Stimulated activated naive CD8-positive, alpha-beta T cell treated with anti-CD3 and anti-CD28 coated beads, Interleukin-15, Interleukin-2, amounts not matched to agents 100 ng/mL and 50 ng/mL, for 24 hours (primary cell): ENCODE measurements at regions not wholly inside any gene's neighbourhood (a gene's known extent, or its start where the extent isn't known, plus 50 kb on each side); places are given as distances from the start of the nearest gene placed in this dataset.

Source experiments
- H3K27ac Mint-ChIP-seq: one replicate; pipeline ENCODE4 v1.8.0; 2021; ENCODE audit warnings: mild to moderate bottlenecking, mixed read lengths
- H3K27me3 Mint-ChIP-seq: one replicate; pipeline ENCODE4 v1.8.0; 2021; ENCODE audit warnings: mixed read lengths
- H3K36me3 Mint-ChIP-seq: one replicate; pipeline ENCODE4 v1.8.0; 2021; ENCODE audit warnings: low read depth, mixed read lengths
- H3K4me1 Mint-ChIP-seq: one replicate; pipeline ENCODE4 v1.8.0; 2021; ENCODE audit warnings: low read depth, mixed read lengths
- H3K4me3 Mint-ChIP-seq: one replicate; pipeline ENCODE4 v1.8.0; 2021; ENCODE audit warnings: mild to moderate bottlenecking, mixed read lengths
- H3K9me3 Mint-ChIP-seq: one replicate; pipeline ENCODE4 v1.8.0; 2021; ENCODE audit warnings: mixed read lengths

GRCh38 chr3:127099982-127100381 is 92.9 kb upstream of the PRR23E start:
- Mint-ChIP-seq H3K9me3 (no peaks in the 10 kb centered on the region), H3K27me3 (peaks cover 3% of the 10 kb centered on the region), H3K4me1 (no peaks in the 10 kb centered on the region), H3K4me3 (no peak overlapping the region), H3K27ac (no peak overlapping the region), H3K36me3 (no peaks in the 10 kb centered on the region)

GRCh38 chr3:127100459-127101410 is 92.2 kb upstream of the PRR23E start:
- Mint-ChIP-seq H3K36me3 (no peaks in the 10 kb centered on the region), H3K27ac (no peak overlapping the region)

GRCh38 chr3:127101411-127102187 is 91.3 kb upstream of the PRR23E start:
- peaks cover 3% of the 10 kb centered on the region for H3K27me3 Mint-ChIP-seq

More at GRCh38 chr3:127100459-127101410, 92.2 kb upstream of the PRR23E start:
- Mint-ChIP-seq H3K4me3 (no peak overlapping the region), H3K27me3 (peaks cover 3% of the 10 kb centered on the region), H3K9me3 (no peaks in the 10 kb centered on the region), H3K4me1 (no peaks in the 10 kb centered on the region)

GRCh38 chr3:127102188-127102520 is 90.8 kb upstream of the PRR23E start:
- Mint-ChIP-seq H3K4me1 (no peaks in the 10 kb centered on the region), H3K27me3 (peaks cover 3% of the 10 kb centered on the region), H3K27ac (no peak overlapping the region), H3K36me3 (no peaks in the 10 kb centered on the region), H3K4me3 (no peak overlapping the region), H3K9me3 (no peaks in the 10 kb centered on the region)

More at GRCh38 chr3:127101411-127102187, 91.3 kb upstream of the PRR23E start:
- Mint-ChIP-seq H3K27ac (no peak overlapping the region), H3K9me3 (no peaks in the 10 kb centered on the region), H3K36me3 (no peaks in the 10 kb centered on the region), H3K4me3 (no peak overlapping the region), H3K4me1 (no peaks in the 10 kb centered on the region)

GRCh38 chr3:127102587-127102986 is 90.3 kb upstream of the PRR23E start:
- no peaks in the 10 kb centered on the region for H3K36me3 Mint-ChIP-seq
- no peak overlapping the region for H3K27ac Mint-ChIP-seq
- H3K4me1 Mint-ChIP-seq: no peaks in the 10 kb centered on the region
- H3K4me3 Mint-ChIP-seq: no peak overlapping the region
- H3K27me3 Mint-ChIP-seq: peaks cover 3% of the 10 kb centered on the region
- H3K9me3 Mint-ChIP-seq: no peaks in the 10 kb centered on the region

GRCh38 chr3:127103080-127103479 is 89.9 kb upstream of the PRR23E start:
- Mint-ChIP-seq H3K4me1 (no peaks in the 10 kb centered on the region), H3K27ac (no peak overlapping the region), H3K4me3 (no peak overlapping the region), H3K36me3 (no peaks in the 10 kb centered on the region), H3K27me3 (peaks cover 3% of the 10 kb centered on the region), H3K9me3 (no peaks in the 10 kb centered on the region)

GRCh38 chr3:127104586-127104985 is 88.3 kb upstream of the PRR23E start:
- no peak overlapping the region for H3K27ac Mint-ChIP-seq
- H3K4me1 Mint-ChIP-seq: no peaks in the 10 kb centered on the region
- no peak overlapping the region for H3K4me3 Mint-ChIP-seq

GRCh38 chr3:127105587-127105986 is 87.3 kb upstream of the PRR23E start:
- Mint-ChIP-seq H3K36me3 (no peaks in the 10 kb centered on the region), H3K4me3 (no peak overlapping the region), H3K27ac (no peak overlapping the region), H3K4me1 (no peaks in the 10 kb centered on the region), H3K27me3 (peaks cover 3% of the 10 kb centered on the region), H3K9me3 (no peaks in the 10 kb centered on the region)

More at GRCh38 chr3:127104586-127104985, 88.3 kb upstream of the PRR23E start:
- Mint-ChIP-seq H3K27me3 (peaks cover 3% of the 10 kb centered on the region), H3K9me3 (no peaks in the 10 kb centered on the region), H3K36me3 (no peaks in the 10 kb centered on the region)

GRCh38 chr3:127106053-127106452 is 86.9 kb upstream of the PRR23E start:
- peaks cover 3% of the 10 kb centered on the region for H3K27me3 Mint-ChIP-seq
- no peak overlapping the region for H3K27ac Mint-ChIP-seq
- H3K36me3 Mint-ChIP-seq: no peaks in the 10 kb centered on the region
- no peaks in the 10 kb centered on the region for H3K9me3 Mint-ChIP-seq
- no peaks in the 10 kb centered on the region for H3K4me1 Mint-ChIP-seq
- no peak overlapping the region for H3K4me3 Mint-ChIP-seq

GRCh38 chr3:127106456-127106855 is 86.5 kb upstream of the PRR23E start:
- H3K36me3 Mint-ChIP-seq: no peaks in the 10 kb centered on the region
- H3K4me1 Mint-ChIP-seq: no peaks in the 10 kb centered on the region
- peaks cover 3% of the 10 kb centered on the region for H3K27me3 Mint-ChIP-seq
- H3K9me3 Mint-ChIP-seq: no peaks in the 10 kb centered on the region
- H3K27ac Mint-ChIP-seq: no peak overlapping the region
- no peak overlapping the region for H3K4me3 Mint-ChIP-seq

- no peak overlapping the region for H3K4me3 Mint-ChIP-seq
- no peak overlapping the region for H3K27ac Mint-ChIP-seq
- no peaks in the 10 kb centered on the region for H3K9me3 Mint-ChIP-seq
- H3K4me1 Mint-ChIP-seq: no peaks in the 10 kb centered on the region
- H3K36me3 Mint-ChIP-seq: no peaks in the 10 kb centered on the region
- peaks cover 3% of the 10 kb centered on the region for H3K27me3 Mint-ChIP-seq
Observed at GRCh38 chr3:127107002-127107401, 85.9 kb upstream of the PRR23E start.

GRCh38 chr3:127107491-127108375 is 85.2 kb upstream of the PRR23E start:
- no peaks in the 10 kb centered on the region for H3K4me1 Mint-ChIP-seq
- H3K36me3 Mint-ChIP-seq: no peaks in the 10 kb centered on the region
- H3K4me3 Mint-ChIP-seq: no peak overlapping the region
- peaks cover 3% of the 10 kb centered on the region for H3K27me3 Mint-ChIP-seq
- peaks cover 4% of the 10 kb centered on the region for H3K9me3 Mint-ChIP-seq
- H3K27ac Mint-ChIP-seq: no peak overlapping the region

- Mint-ChIP-seq H3K27me3 (peaks cover 3% of the 10 kb centered on the region), H3K4me1 (no peaks in the 10 kb centered on the region), H3K27ac (no peak overlapping the region), H3K36me3 (no peaks in the 10 kb centered on the region), H3K9me3 (peaks cover 9% of the 10 kb centered on the region), H3K4me3 (no peak overlapping the region)
Observed at GRCh38 chr3:127108796-127109195, 84.1 kb upstream of the PRR23E start.

GRCh38 chr3:127110982-127111693 is 81.8 kb upstream of the PRR23E start:
- Mint-ChIP-seq H3K27ac (no peak overlapping the region), H3K4me1 (no peaks in the 10 kb centered on the region), H3K27me3 (no peaks in the 10 kb centered on the region), H3K4me3 (no peak overlapping the region), H3K36me3 (no peaks in the 10 kb centered on the region), H3K9me3 (peaks cover 9% of the 10 kb centered on the region)
